ENCODE measurements at regions not wholly inside any gene's neighbourhood (a gene's known extent, or its start where the extent isn't known, plus 50 kb on each side); places are given as distances from the start of the nearest gene placed in this dataset.

- DNase-seq (ENCODE audit: low read depth), result no peak
- no peak for TF ChIP-seq CTCF (conservative IDR thresholded peaks at IDR 0.05; ENCODE audit: low read depth, low read length)
- no peak overlapping the region for H3K4me3 ChIP-seq (ENCODE audit: low read depth, low read length)
Observed at GRCh38 chr6:84399003-84399402, 171.6 kb upstream of the CEP162 start.

DNA sequence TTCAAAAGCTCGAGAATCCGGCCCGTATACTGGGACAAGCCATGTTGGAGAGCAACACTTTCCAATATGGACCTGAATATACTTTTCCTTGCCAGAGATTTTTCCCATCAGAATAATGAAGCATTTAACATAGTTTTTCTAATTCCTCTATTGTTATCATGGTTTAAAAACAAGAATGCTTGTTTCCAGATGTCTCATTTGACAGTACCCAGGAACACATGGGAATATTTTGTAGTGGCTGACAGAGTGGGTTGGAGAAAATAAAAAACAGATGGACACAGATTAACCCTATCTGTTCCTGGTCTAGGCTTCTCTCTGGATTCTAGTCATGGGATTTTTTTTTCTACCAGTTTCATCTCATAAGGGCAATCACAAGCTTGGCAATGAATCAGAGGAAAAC, 164.8 kb upstream of the CEP162 start:
- DNase-seq (ENCODE audit: low read depth), result no peak
- TF ChIP-seq CTCF (conservative IDR thresholded peaks at IDR 0.05; ENCODE audit: low read depth, low read length), result no peak
- H3K4me3 ChIP-seq (ENCODE audit: low read depth, low read length), result no peak overlapping the region

GRCh38 chr6:84390851-84391250, 163.4 kb upstream of the CEP162 start:
- TF ChIP-seq CTCF (conservative IDR thresholded peaks at IDR 0.05; ENCODE audit: low read depth, low read length), result no peak
- H3K4me3 ChIP-seq (ENCODE audit: low read depth, low read length), result no peak overlapping the region
- no peak for DNase-seq (ENCODE audit: low read depth)

- TF ChIP-seq CTCF (conservative IDR thresholded peaks at IDR 0.05; ENCODE audit: low read depth, low read length), result no peak
- no peak for DNase-seq (ENCODE audit: low read depth)
- H3K4me3 ChIP-seq (ENCODE audit: low read depth, low read length), result no peak overlapping the region
Observed at GRCh38 chr6:84390334-84390733, 162.9 kb upstream of the CEP162 start.

- no peak overlapping the region for H3K4me3 ChIP-seq (ENCODE audit: low read depth, low read length)
- TF ChIP-seq CTCF (conservative IDR thresholded peaks at IDR 0.05; ENCODE audit: low read depth, low read length), result no peak
- DNase-seq (ENCODE audit: low read depth), result no peak
Observed at GRCh38 chr6:84379142-84379541, 151.7 kb upstream of the CEP162 start.

DNA sequence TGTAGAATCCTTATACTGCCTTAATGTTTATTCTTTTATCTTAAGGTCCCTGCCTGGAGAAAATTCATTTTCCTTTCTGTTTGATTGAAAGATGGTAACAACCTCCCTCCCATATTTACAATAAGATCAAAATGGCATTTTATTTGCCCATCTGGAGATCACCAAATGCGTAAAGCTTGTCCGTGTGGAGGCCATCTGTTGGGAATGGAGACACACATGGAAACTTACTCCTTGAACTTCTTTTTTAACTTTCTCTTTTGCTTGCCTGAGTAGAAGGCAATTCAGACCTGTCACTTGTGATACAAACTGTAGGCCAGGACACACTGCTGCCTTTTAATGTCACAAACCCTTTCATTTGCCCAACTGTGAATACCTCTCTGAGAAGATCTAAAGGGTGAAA, 144.8 kb upstream of the CEP162 start:
- TF ChIP-seq CTCF (conservative IDR thresholded peaks at IDR 0.05; ENCODE audit: low read depth, low read length), result no peak
- H3K4me3 ChIP-seq (ENCODE audit: low read depth, low read length), result no peak overlapping the region
- no peak for DNase-seq (ENCODE audit: low read depth)

DNA sequence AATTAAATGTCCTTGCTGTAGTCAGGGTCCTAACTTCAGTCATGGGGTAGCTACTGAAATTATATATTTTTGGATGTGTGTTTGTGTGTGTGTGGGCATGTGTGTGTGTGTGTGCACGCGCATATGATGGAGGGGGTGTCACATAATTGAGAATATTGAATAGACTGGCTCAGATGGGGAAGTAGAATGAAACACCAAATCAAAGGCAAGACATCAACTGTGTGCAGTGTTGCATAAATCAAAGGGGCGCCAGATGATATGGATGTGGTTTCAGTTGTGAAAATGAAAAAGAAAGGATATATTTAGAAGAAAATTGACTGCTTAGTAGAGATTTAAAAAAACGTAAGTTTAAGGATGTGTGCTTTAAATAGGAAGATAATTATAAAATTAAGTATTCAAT, 144.2 kb upstream of the CEP162 start:
- no peak for TF ChIP-seq CTCF (conservative IDR thresholded peaks at IDR 0.05; ENCODE audit: low read depth, low read length)
- DNase-seq (ENCODE audit: low read depth), result no peak
- H3K4me3 ChIP-seq (ENCODE audit: low read depth, low read length), result no peak overlapping the region
